Neuronal stem cell (in vitro differentiated cells): ENCODE measurements at regions not wholly inside any gene's neighbourhood (a gene's known extent, or its start where the extent isn't known, plus 50 kb on each side); places are given as distances from the start of the nearest gene placed in this dataset.

Experiments used
- DNase-seq: peaks from one replicate; pipeline ENCODE4 v3.0.0-alpha.2; 2013; ENCODE audit warnings: low spot score
- H2AFZ ChIP-seq: one replicate; pipeline ENCODE4 v1.6.1; 2013; ENCODE audit warnings: mild to moderate bottlenecking, low read length, inconsistent platforms
- H2AK5ac ChIP-seq: 2 replicates; pipeline ENCODE4 v1.6.1; 2013; ENCODE audit warnings: low read depth, mild to moderate bottlenecking, inconsistent platforms, low read length, moderate library complexity, mixed read lengths
- H2BK120ac ChIP-seq: 2 replicates; pipeline ENCODE4 v1.6.1; 2013; ENCODE audit warnings: low read depth, mild to moderate bottlenecking, inconsistent platforms, low read length, moderate library complexity, mixed read lengths
- H2BK12ac ChIP-seq: one replicate; pipeline ENCODE4 v1.6.1; 2013; ENCODE audit warnings: low read length, inconsistent platforms
- H2BK15ac ChIP-seq: 2 replicates; pipeline ENCODE4 v1.6.1; 2013; ENCODE audit warnings: mild to moderate bottlenecking, low read length, inconsistent platforms, mixed read lengths
- H2BK5ac ChIP-seq: one replicate; pipeline ENCODE4 v1.6.1; 2013; ENCODE audit warnings: inconsistent platforms, mild to moderate bottlenecking, low read length, moderate library complexity
- H3K14ac ChIP-seq: one replicate; pipeline ENCODE4 v1.6.1; 2013; ENCODE audit warnings: low read length, inconsistent platforms
- H3K18ac ChIP-seq: 2 replicates; pipeline ENCODE4 v1.6.1; 2013; ENCODE audit warnings: low read length, inconsistent platforms
- H3K23ac ChIP-seq: 2 replicates; pipeline ENCODE4 v1.6.1; 2013; ENCODE audit warnings: low read depth, mild to moderate bottlenecking, mixed read lengths, low read length, inconsistent platforms; ENCODE audit not compliant: poor library complexity
- H3K27ac ChIP-seq: replicated peaks from 3 replicates; pipeline ENCODE4 v1.5.1; 2013; ENCODE audit warnings: low read length, inconsistent platforms
- H3K27me3 ChIP-seq, 3 experiments: 2 replicates each; pipeline ENCODE4 v1.6.1; 2013; ENCODE audit warnings: low read length in 3 of 3, mild to moderate bottlenecking in 2 of 3, inconsistent platforms in 1 of 3, low read depth in 1 of 3, mixed read lengths in 1 of 3, moderate library complexity in 1 of 3; ENCODE audit not compliant: control insufficient read depth in 3 of 3, insufficient read depth in 3 of 3
- H3K36me3 ChIP-seq, 2 donors: replicated peaks in 1 of 2; 2 replicates each; pipeline ENCODE4 v1.6.1; 2013; ENCODE audit warnings: low read length in 2 of 2; ENCODE audit not compliant: control insufficient read depth in 2 of 2, insufficient read depth in 2 of 2
- H3K4ac ChIP-seq: 2 replicates; pipeline ENCODE4 v1.6.1; 2013; ENCODE audit warnings: inconsistent platforms, mild to moderate bottlenecking, low read length, moderate library complexity
- H3K4me1 ChIP-seq, 2 donors: 1 replicate in 1 of 2; 2 replicates in 1 of 2; pipeline ENCODE4 v1.6.1; 2013; ENCODE audit warnings: low read length in 2 of 2, low read depth in 1 of 2; ENCODE audit not compliant: control insufficient read depth in 2 of 2, insufficient read depth in 1 of 2
- H3K4me2 ChIP-seq: one replicate; pipeline ENCODE4 v1.6.1; 2013; ENCODE audit warnings: mild to moderate bottlenecking, low read length, inconsistent platforms; ENCODE audit not compliant: insufficient read depth, poor library complexity, severe bottlenecking
- H3K4me3 ChIP-seq, 2 donors: 2 replicates each; pipeline ENCODE4 v1.5.1; 2013; ENCODE audit warnings: low read length in 2 of 2, mild to moderate bottlenecking in 2 of 2, inconsistent platforms in 1 of 2, moderate library complexity in 1 of 2
- H3K79me1 ChIP-seq: one replicate; pipeline ENCODE4 v1.6.1; 2013; ENCODE audit warnings: low read depth, mild to moderate bottlenecking, inconsistent platforms, low read length, moderate library complexity
- H3K9ac ChIP-seq: one replicate; pipeline ENCODE4 v1.6.1; 2013; ENCODE audit warnings: mild to moderate bottlenecking, low read depth, low read length, inconsistent platforms; ENCODE audit not compliant: poor library complexity
- H3K9me3 ChIP-seq, 2 donors: replicated peaks in 1 of 2; 2 replicates each; pipeline versions ENCODE3 to v1.6.1; 2013; ENCODE audit warnings: low read length in 2 of 2, mild to moderate bottlenecking in 2 of 2, inconsistent platforms in 1 of 2, low read depth in 1 of 2, mixed read lengths in 1 of 2, moderate library complexity in 1 of 2; ENCODE audit not compliant: control insufficient read depth in 2 of 2, insufficient read depth in 1 of 2
- H4K8ac ChIP-seq: one replicate; pipeline ENCODE4 v1.6.1; 2013; ENCODE audit warnings: low read depth, mild to moderate bottlenecking, inconsistent platforms, low read length, moderate library complexity
- H4K91ac ChIP-seq: one replicate; pipeline ENCODE4 v1.6.1; 2013; ENCODE audit warnings: low read length, low read depth, mild to moderate bottlenecking, inconsistent platforms; ENCODE audit not compliant: poor library complexity
- WGBS, 2 donors: extraction: QIAGEN DNeasy Blood & Tissue Kit; methylation state at CpG; one replicate each; pipeline ENCODE4 v1.1.7; 2013; ENCODE audit warnings: missing lambda C conversion rate in 2 of 2, mixed read lengths in 1 of 2; ENCODE audit not compliant: insufficient read length in 2 of 2, insufficient replicate concordance in 1 of 2; ENCODE audit errors: extremely low coverage in 2 of 2; 5-methylcytosine and 5-hydroxymethylcytosine counted together

DNA sequence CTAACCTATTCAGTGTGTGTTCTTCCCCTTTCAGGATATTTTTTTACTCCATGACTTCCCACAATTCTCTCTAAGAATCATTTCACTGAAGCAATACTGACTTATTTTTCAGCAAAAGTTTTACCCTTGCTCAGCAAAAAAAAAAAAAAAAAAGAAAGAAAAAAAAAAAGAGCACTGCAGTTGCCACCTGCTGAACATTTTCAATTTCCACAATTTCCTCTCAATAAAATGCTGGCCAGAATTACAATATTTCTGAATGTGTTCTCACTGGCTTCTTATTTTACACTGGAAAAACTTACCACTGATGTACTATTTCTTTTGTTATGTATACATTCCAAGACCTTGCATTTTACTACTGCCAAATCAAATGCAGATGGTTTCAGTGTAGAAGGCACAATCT lies 210.4 kb downstream of the PAPSS1 start:
- H3K79me1 ChIP-seq = no peaks in the 10 kb centered on the region
- no peaks in the 10 kb centered on the region for H3K9me3 ChIP-seq
- no peak overlapping the region for H4K91ac ChIP-seq
- H2BK5ac ChIP-seq = no peak overlapping the region
- no peak overlapping the region for H3K23ac ChIP-seq
- no peak overlapping the region for H2BK15ac ChIP-seq
- H3K4me3 ChIP-seq = no peak overlapping the region
- DNase-seq = no peak
- no peak overlapping the region for H2BK120ac ChIP-seq
- H4K8ac ChIP-seq = no peak overlapping the region
- H3K27me3 ChIP-seq = no peaks in the 10 kb centered on the region
- no peak overlapping the region for H2AK5ac ChIP-seq
- no peak overlapping the region for H3K9ac ChIP-seq
- H3K36me3 ChIP-seq = no peaks in the 10 kb centered on the region
- H2AFZ ChIP-seq = no peak overlapping the region
- H2BK12ac ChIP-seq = no peak overlapping the region
- H3K4me1 ChIP-seq = no peaks in the 10 kb centered on the region
- no peak overlapping the region for H3K4me2 ChIP-seq
- H3K18ac ChIP-seq = no peak overlapping the region
- H3K4ac ChIP-seq = no peak overlapping the region
- no peak overlapping the region for H3K27ac ChIP-seq
- no peak overlapping the region for H3K14ac ChIP-seq

DNA sequence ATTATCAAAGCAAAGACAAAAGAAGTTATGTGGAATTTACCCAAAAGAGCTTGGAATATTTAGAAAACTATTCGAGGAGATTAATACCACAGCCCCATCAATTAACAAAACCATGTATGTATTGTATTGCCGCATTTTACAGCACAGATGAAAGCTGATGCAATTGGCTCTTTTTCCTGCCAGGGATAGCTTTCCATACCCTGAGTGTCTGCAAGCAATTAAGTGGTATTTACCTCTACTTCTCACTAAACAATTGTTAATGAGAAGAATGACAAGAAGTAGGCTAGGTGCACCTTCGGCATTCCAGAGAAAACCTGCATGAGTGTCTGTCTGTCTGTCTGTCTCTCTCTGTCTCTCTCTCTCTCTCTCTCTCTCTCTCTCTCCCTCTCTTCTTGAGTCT lies 219.5 kb downstream of the PAPSS1 start:
- H2BK120ac ChIP-seq = no peak overlapping the region
- H3K23ac ChIP-seq = no peak overlapping the region
- no peaks in the 10 kb centered on the region for H3K79me1 ChIP-seq
- no peak overlapping the region for H2AK5ac ChIP-seq
- H2BK5ac ChIP-seq = no peak overlapping the region
- no peak overlapping the region for H3K9ac ChIP-seq
- H3K27ac ChIP-seq = no peak overlapping the region
- H2BK15ac ChIP-seq = no peak overlapping the region
- H3K27me3 ChIP-seq = no peaks in the 10 kb centered on the region
- H3K36me3 ChIP-seq = no peaks in the 10 kb centered on the region
- no peak overlapping the region for H3K14ac ChIP-seq
- no peak overlapping the region for H3K18ac ChIP-seq
- H2AFZ ChIP-seq = no peak overlapping the region
- no peak overlapping the region for H4K91ac ChIP-seq
- H2BK12ac ChIP-seq = no peak overlapping the region
- WGBS, 2 donors = no CpG with 5 or more reads among the region's 3 CpGs
- no peaks in the 10 kb centered on the region for H3K9me3 ChIP-seq
- no peak overlapping the region for H4K8ac ChIP-seq
- H3K4me2 ChIP-seq = no peak overlapping the region
- no peak for DNase-seq
- H3K4me1 ChIP-seq = no peaks in the 10 kb centered on the region
- H3K4ac ChIP-seq = no peak overlapping the region
- H3K4me3 ChIP-seq = no peak overlapping the region

DNA sequence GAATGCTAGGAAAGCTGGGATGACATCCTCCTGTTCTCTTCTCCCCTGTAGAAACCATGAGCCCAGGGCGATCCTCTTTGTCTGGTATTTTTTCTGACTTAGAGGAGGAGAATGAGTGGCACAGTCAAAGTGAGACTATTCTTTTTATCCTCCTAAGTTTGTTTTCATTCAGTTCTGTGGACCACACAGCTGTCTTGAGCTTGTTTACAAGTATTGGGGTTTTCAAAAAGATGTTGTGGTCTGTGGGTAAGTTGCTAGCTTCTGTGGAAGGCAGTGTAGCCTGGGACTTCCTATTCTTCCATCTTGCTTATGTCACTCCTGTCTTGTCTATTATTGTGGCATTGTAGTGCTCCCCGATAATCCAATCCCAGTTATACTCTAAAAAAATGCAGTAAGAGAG lies 223.0 kb downstream of the PAPSS1 start:
- no peak overlapping the region for H2BK12ac ChIP-seq
- no peaks in the 10 kb centered on the region for H3K27me3 ChIP-seq
- H2BK120ac ChIP-seq = no peak overlapping the region
- H3K4me2 ChIP-seq = no peak overlapping the region
- no peak for DNase-seq
- no peak overlapping the region for H3K9ac ChIP-seq
- H2AFZ ChIP-seq = no peak overlapping the region
- WGBS, 2 donors = no CpG with 5 or more reads among the region's 2 CpGs
- H3K23ac ChIP-seq = no peak overlapping the region
- no peaks in the 10 kb centered on the region for H3K9me3 ChIP-seq
- H3K4me3 ChIP-seq = no peak overlapping the region
- no peaks in the 10 kb centered on the region for H3K4me1 ChIP-seq
- no peak overlapping the region for H2BK15ac ChIP-seq
- no peak overlapping the region for H3K14ac ChIP-seq
- no peaks in the 10 kb centered on the region for H3K36me3 ChIP-seq
- no peak overlapping the region for H3K4ac ChIP-seq
- H2BK5ac ChIP-seq = no peak overlapping the region
- H4K8ac ChIP-seq = no peak overlapping the region
- H3K27ac ChIP-seq = no peak overlapping the region
- H2AK5ac ChIP-seq = no peak overlapping the region
- no peak overlapping the region for H4K91ac ChIP-seq
- H3K79me1 ChIP-seq = no peaks in the 10 kb centered on the region
- H3K18ac ChIP-seq = no peak overlapping the region

DNA sequence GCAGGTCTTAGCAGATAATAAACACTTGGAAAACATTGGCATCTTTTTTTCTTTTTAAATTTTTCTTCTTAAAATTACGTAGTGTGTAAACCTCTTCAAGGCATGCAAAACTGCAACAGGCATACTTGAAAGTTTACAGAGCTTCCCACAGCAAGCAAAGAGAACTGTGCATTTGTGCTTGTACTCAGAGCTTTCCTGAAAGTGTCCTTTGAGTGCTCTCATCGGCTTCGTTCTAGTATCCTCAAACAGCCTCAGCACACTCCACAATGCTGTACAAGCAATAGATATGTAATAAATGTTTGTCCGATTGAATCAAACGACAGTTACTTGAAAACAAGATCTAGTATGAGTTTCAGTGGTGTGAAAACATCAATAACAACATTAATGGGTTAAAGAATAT lies 227.5 kb downstream of the PAPSS1 start:
- H3K14ac ChIP-seq = no peak overlapping the region
- H2BK120ac ChIP-seq = no peak overlapping the region
- no peak overlapping the region for H3K18ac ChIP-seq
- H3K27me3 ChIP-seq = no peaks in the 10 kb centered on the region
- no peaks in the 10 kb centered on the region for H3K4me1 ChIP-seq
- no peak overlapping the region for H4K8ac ChIP-seq
- H3K23ac ChIP-seq = no peak overlapping the region
- no peak overlapping the region for H3K4ac ChIP-seq
- WGBS, 2 donors = no CpG with 5 or more reads among the region's 5 CpGs
- H2BK5ac ChIP-seq = no peak overlapping the region
- H2AFZ ChIP-seq = no peak overlapping the region
- H2BK15ac ChIP-seq = no peak overlapping the region
- no peak overlapping the region for H3K4me3 ChIP-seq
- H3K9me3 ChIP-seq = no peaks in the 10 kb centered on the region
- H3K27ac ChIP-seq = no peak overlapping the region
- H3K79me1 ChIP-seq = no peaks in the 10 kb centered on the region
- H2AK5ac ChIP-seq = no peak overlapping the region
- no peak overlapping the region for H3K9ac ChIP-seq
- H3K36me3 ChIP-seq = no peaks in the 10 kb centered on the region
- no peak overlapping the region for H2BK12ac ChIP-seq
- no peak overlapping the region for H4K91ac ChIP-seq
- no peak overlapping the region for H3K4me2 ChIP-seq
- DNase-seq = no peak
